Peyer's patch (tissue), 4 donors: ENCODE measurements at regions not wholly inside any gene's neighbourhood (a gene's known extent, or its start where the extent isn't known, plus 50 kb on each side); places are given as distances from the start of the nearest gene placed in this dataset.

Experiments
- POLR2A ChIP-seq, 2 donors: fragments of 450-650 bp; IDR thresholded peaks; one replicate each; pipeline ENCODE4 v1.5.1; 2017; ENCODE audit warnings: antibody characterized with exemption in 2 of 2, mild to moderate bottlenecking in 2 of 2, moderate library complexity in 2 of 2
- TF ChIP-seq, protein P1 (sequence below), 6 experiments: fragments of 450-650 bp in 4 of 6; fragments of 200-600 bp in 2 of 6; sonication (generic) in 1 of 6; IDR thresholded peaks; one replicate each; pipeline ENCODE4 v1.5.1; 2017 to 2019; ENCODE audit warnings: antibody characterized with exemption in 6 of 6, mild to moderate bottlenecking in 3 of 6, moderate library complexity in 1 of 6

- TF ChIP-seq, protein P1, sequence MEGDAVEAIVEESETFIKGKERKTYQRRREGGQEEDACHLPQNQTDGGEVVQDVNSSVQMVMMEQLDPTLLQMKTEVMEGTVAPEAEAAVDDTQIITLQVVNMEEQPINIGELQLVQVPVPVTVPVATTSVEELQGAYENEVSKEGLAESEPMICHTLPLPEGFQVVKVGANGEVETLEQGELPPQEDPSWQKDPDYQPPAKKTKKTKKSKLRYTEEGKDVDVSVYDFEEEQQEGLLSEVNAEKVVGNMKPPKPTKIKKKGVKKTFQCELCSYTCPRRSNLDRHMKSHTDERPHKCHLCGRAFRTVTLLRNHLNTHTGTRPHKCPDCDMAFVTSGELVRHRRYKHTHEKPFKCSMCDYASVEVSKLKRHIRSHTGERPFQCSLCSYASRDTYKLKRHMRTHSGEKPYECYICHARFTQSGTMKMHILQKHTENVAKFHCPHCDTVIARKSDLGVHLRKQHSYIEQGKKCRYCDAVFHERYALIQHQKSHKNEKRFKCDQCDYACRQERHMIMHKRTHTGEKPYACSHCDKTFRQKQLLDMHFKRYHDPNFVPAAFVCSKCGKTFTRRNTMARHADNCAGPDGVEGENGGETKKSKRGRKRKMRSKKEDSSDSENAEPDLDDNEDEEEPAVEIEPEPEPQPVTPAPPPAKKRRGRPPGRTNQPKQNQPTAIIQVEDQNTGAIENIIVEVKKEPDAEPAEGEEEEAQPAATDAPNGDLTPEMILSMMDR (IDR thresholded peaks at IDR 0.05) = no peak
- TF ChIP-seq POLR2A (IDR thresholded peaks at IDR 0.05) = no peak
These were observed 55.3 kb upstream of the VGLL4 start for GRCh38 chr3:11699083-11699427.
